HG03159 (cell line): ENCODE measurements at regions not wholly inside any gene's neighbourhood (a gene's known extent, or its start where the extent isn't known, plus 50 kb on each side); places are given as distances from the start of the nearest gene placed in this dataset.
"Not testable (repeated sequence)": the region's sequence is repeated elsewhere in the genome, so short reads cannot be mapped to it uniquely, and the experiment has no call there.

Experiments used
- ATAC-seq: cut with Tn5 transposase; IDR thresholded peaks from one replicate; pipeline ENCODE4 v1.9.1; 2021; ENCODE audit warnings: mild to moderate bottlenecking, moderate library complexity; ENCODE audit not compliant: unreplicated experiment

GRCh38 chr21:6130734-6131133 lies 4390.6 kb upstream of the TPTE start:
- ATAC-seq, result not testable (repeated sequence)

- ATAC-seq, result not testable (repeated sequence)
Measured at GRCh38 chr21:6133373-6133772, 4388.0 kb upstream of the TPTE start.

- not testable (repeated sequence) for ATAC-seq
Measured at GRCh38 chr21:6133852-6134630, 4387.3 kb upstream of the TPTE start.

- ATAC-seq, result not testable (repeated sequence)
Measured at GRCh38 chr21:6136732-6137131, 4384.7 kb upstream of the TPTE start.

- not testable (repeated sequence) for ATAC-seq
Measured at GRCh38 chr21:6138244-6139136, 4382.9 kb upstream of the TPTE start.

- ATAC-seq, result not testable (repeated sequence)
Measured at GRCh38 chr21:6139331-6139730, 4382.1 kb upstream of the TPTE start.

GRCh38 chr21:6139862-6140261 lies 4381.5 kb upstream of the TPTE start:
- not testable (repeated sequence) for ATAC-seq

GRCh38 chr21:6140467-6141137 lies 4380.8 kb upstream of the TPTE start:
- ATAC-seq, result not testable (repeated sequence)

- ATAC-seq, result not testable (repeated sequence)
Measured at GRCh38 chr21:6141138-6141474, 4380.3 kb upstream of the TPTE start.

- ATAC-seq, result not testable (repeated sequence)
Measured at GRCh38 chr21:6153154-6153553, 4368.2 kb upstream of the TPTE start.

GRCh38 chr21:6154524-6155320 lies 4366.7 kb upstream of the TPTE start:
- not testable (repeated sequence) for ATAC-seq

- not testable (repeated sequence) for ATAC-seq
Measured at GRCh38 chr21:6156712-6157389, 4364.5 kb upstream of the TPTE start.

GRCh38 chr21:6157515-6157914 lies 4363.9 kb upstream of the TPTE start:
- not testable (repeated sequence) for ATAC-seq

GRCh38 chr21:6158171-6158570 lies 4363.2 kb upstream of the TPTE start:
- ATAC-seq, result not testable (repeated sequence)
